ENCODE measurements at regions not wholly inside any gene's neighbourhood (a gene's known extent, or its start where the extent isn't known, plus 50 kb on each side); places are given as distances from the start of the nearest gene placed in this dataset.
A peak's percentile ranks its signal among the peaks of the same experiment; 100 is the strongest.
"Not testable (repeated sequence)": the region's sequence is repeated elsewhere in the genome, so short reads cannot be mapped to it uniquely, and the experiment has no call there.

- DNase-seq: peak; percentile 49
These were observed 161.4 kb downstream of the LY86 start for GRCh38 chr6:6749702-6750491.

GRCh38 chr6:6750594-6751265, 162.2 kb downstream of the LY86 start:
- no peak for DNase-seq

- DNase-seq: no peak
These were observed 162.7 kb downstream of the LY86 start for GRCh38 chr6:6751266-6751596.

GRCh38 chr6:6751619-6752023, 163.1 kb downstream of the LY86 start:
- peak; percentile 46 for DNase-seq

GRCh38 chr6:6752129-6752528, 163.6 kb downstream of the LY86 start:
- DNase-seq: no peak

- no peak for DNase-seq
These were observed 164.8 kb downstream of the LY86 start for GRCh38 chr6:6753301-6753700.

GRCh38 chr6:6756526-6756925, 168.0 kb downstream of the LY86 start:
- no peak for DNase-seq

GRCh38 chr6:6758546-6758914, 170.0 kb downstream of the LY86 start:
- no peak for DNase-seq

GRCh38 chr6:6758915-6759654, 170.6 kb downstream of the LY86 start:
- DNase-seq: peak; percentile 19

GRCh38 chr6:6760002-6760401, 171.5 kb downstream of the LY86 start:
- DNase-seq: no peak

- not testable (repeated sequence) for DNase-seq
These were observed 174.0 kb downstream of the LY86 start for GRCh38 chr6:6762566-6762965.

GRCh38 chr6:6764764-6765434, 176.4 kb downstream of the LY86 start:
- DNase-seq: no peak

- DNase-seq: no peak
These were observed 177.8 kb downstream of the LY86 start for GRCh38 chr6:6766230-6766905.

- DNase-seq: no peak
These were observed 180.9 kb downstream of the LY86 start for GRCh38 chr6:6769466-6769865.

GRCh38 chr6:6771224-6771945, 182.9 kb downstream of the LY86 start:
- no peak for DNase-seq

GRCh38 chr6:6771964-6772363, 183.4 kb downstream of the LY86 start:
- DNase-seq: no peak

- DNase-seq: no peak
These were observed 184.2 kb downstream of the LY86 start for GRCh38 chr6:6772751-6773150.

GRCh38 chr6:6775074-6775473, 186.6 kb downstream of the LY86 start:
- DNase-seq: no peak

- DNase-seq: no peak
These were observed 191.7 kb downstream of the LY86 start for GRCh38 chr6:6780231-6780630.

- DNase-seq: no peak
These were observed 192.8 kb downstream of the LY86 start for GRCh38 chr6:6781172-6781872.

GRCh38 chr6:6781873-6782227, 193.3 kb downstream of the LY86 start:
- DNase-seq: no peak

- no peak for DNase-seq
These were observed 195.2 kb downstream of the LY86 start for GRCh38 chr6:6783721-6784120.

Data from CD4-positive, alpha-beta T cell treated with Interleukin-6 for 4 hours (primary cell).